GM18519 (cell line): ENCODE measurements at regions not wholly inside any gene's neighbourhood (a gene's known extent, or its start where the extent isn't known, plus 50 kb on each side); places are given as distances from the start of the nearest gene placed in this dataset.

Experiments
- ATAC-seq: cut with Tn5 transposase; IDR thresholded peaks from one replicate; pipeline ENCODE4 v1.9.1; 2021; ENCODE audit warnings: mild to moderate bottlenecking, moderate library complexity; ENCODE audit not compliant: unreplicated experiment, low FRiP score

DNA sequence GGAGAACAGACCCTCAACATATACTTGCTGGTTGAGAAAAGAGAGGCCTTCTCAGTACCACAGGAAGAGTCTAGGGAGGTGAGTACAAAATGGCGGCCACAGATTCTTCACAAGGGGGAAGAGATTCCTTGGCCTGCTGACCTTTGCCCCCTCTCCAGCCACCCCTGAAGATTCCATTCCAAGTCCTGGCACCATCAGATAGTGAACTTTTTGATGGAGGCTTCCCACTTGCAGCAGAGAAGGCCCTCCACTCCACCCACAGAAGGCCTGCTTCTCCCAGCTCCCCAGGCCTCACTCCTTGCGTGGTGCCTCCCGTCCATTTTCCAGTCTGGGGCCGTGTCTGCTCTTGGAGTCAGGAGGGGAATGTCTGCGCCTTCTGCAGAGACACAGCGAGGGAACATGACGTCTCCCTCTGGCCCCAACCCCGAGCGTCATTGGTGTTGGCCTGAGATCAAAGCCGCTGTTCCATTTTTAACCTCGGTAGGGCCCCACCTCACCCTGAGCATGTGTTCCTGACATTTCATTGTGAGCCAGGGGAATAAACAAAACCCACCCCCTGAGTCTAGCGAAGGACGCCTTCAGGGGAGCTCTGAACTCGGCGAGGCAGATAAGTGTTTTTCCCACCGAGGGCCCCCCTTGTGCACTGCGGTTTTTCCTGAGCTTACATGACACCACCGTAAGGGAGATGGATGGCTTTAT, 268.7 kb upstream of the TBX3 start:
- no peak for ATAC-seq

GRCh38 chr12:114949058-114949820, 265.3 kb upstream of the TBX3 start:
- ATAC-seq = no peak

- ATAC-seq = no peak
Observed at GRCh38 chr12:114945351-114945750, 261.4 kb upstream of the TBX3 start.

- ATAC-seq = no peak
Observed at GRCh38 chr12:114944736-114945135, 260.8 kb upstream of the TBX3 start.

GRCh38 chr12:114943601-114944000, 259.6 kb upstream of the TBX3 start:
- no peak for ATAC-seq

DNA sequence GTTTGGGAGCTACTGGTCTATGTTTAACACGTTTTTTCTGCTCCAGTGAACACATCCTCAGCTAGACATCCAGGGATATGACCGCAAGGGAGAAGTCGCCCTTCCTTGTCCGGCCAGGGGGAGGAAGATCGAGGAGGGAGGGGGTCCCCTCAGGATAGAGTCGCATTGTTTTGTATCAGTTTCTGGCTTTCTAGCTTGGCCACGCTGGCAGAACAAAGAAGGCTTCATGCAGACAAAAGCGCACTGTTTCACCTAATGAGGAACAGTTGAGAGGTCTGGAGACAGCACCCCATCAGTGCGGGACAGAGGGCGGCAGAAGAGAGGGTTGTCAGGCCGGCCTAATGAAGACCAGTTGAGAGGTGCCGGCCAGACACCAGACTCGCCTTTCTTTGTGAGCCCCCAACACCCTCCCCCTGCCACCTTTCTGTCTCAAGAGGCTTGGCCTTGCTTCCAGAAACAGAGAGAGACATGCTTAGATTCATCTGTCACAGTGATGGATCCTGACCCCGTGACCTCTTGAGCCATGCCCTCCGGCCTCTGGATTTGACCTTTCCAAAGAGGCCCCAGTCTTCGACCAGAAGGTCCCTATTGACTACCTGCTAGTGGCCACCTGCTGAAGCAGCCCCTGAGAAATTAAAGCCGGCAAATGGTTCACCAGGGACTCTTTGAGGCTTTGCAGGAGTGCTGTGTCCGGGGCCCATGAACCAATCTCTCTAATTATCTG, 254.7 kb upstream of the TBX3 start:
- no peak for ATAC-seq

DNA sequence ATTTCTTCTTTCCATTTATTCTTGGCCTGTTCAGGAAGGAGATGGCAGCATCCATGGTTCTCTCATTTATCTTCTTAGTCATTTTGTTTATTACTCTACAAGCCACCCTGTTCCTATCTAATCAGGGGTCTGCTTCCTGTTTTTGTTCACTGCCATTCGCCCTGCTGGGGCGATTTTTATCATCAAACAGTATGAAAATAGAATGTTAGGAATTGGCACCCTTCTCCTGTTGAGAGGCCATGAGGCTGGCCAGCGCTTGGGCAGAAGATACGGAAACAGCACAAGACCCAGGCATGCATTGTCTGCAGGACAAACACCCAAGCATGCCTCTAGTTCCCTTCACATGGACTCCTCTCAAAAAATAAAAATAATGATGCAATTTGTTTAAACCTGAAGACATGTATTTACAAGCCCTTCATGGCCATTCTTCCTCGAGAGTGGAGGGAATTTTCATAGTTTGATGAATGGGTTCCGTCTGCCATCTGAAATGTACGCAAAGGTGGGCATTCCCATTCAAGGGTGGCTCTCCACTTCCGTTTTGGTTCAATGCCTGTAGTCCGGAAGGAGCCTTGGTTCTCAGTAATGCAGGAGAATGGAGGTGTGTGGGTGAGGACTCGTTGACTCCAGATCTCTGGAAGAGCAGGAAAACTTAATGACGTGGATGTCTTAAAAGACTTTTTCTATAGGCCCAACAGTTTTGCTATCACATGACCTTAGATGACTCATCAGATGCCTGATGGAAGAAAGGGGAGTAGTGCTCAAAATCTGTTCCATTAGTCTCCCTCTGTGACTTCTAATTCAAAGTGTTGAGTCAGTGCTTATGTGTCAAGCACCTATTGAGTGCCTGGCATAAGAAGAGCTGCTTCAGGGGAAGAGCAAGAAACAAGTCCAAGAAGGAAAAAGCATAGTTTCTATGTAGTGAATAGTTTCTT, 252.4 kb upstream of the TBX3 start:
- no peak for ATAC-seq

- ATAC-seq = no peak
Observed at GRCh38 chr12:114935658-114936057, 251.7 kb upstream of the TBX3 start.

- ATAC-seq = no peak
Observed at GRCh38 chr12:114933428-114934160, 249.6 kb upstream of the TBX3 start.

- ATAC-seq = no peak
Observed at GRCh38 chr12:114932806-114933205, 248.8 kb upstream of the TBX3 start.

- no peak for ATAC-seq
Observed at GRCh38 chr12:114931025-114931424, 247.1 kb upstream of the TBX3 start.

DNA sequence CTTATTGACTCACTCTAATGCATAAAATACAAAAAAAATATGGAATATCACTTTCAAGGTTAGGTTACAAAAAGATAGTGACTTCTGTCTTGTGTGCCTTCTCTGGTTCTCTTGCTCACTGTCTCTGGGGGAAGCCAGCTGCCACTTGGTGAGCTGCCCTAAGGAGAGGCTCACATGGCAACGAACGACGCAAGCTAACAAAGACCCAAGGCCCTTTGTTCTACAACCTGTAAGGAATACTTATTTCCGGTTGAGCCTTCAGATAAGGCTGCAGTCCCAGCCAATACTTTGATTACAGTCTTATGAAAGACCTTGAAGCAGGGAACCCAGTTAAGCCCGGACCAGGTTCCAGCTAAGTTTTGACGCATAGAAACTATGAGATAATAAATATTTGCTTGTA, 242.4 kb upstream of the TBX3 start:
- ATAC-seq = no peak

DNA sequence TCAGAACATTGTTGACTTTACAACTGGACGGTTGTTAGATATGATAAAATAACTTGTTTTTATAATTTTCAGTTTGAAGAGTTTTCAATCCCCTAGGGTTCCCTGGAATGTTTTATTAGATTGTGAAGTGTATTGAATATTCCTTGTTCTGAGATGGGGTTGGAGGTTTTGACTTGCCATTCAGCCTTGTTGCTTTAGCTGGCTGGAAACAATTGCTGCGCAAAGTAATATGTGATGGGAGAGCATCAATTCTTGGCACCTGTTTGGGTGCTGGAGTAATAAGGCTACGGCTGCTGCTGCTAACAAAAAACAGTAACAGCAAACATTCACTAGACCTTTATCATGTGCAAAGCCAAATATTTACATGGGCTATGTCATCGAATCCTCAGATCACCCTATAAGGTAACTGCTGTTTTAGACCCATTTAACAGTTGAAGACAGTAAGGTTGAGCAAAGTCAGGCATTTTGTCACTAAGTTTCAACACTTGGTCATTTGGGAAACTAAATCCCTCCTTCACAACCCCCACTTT, 241.0 kb upstream of the TBX3 start:
- ATAC-seq = no peak

DNA sequence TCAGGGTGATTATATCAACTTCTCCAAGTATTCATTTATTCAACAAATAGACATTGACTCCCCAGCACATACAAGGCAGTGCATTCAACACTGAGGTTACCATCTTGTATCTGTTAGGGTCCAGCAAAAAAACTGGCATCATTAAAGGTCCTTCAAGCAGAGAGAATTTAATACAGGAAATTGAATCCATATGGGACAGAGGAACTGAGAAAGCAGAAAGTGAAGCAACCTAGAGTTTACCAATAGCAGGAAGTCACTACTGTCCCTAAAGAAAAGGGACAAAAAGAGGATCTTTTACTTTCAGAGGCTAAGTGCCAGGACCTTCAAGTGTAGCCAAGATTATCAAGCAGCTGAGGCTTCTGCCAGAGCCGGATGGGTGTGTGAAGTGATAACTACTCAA, 237.8 kb upstream of the TBX3 start:
- no peak for ATAC-seq

- ATAC-seq = no peak
Observed at GRCh38 chr12:114920771-114921554, 237.0 kb upstream of the TBX3 start.

- no peak for ATAC-seq
Observed at GRCh38 chr12:114919479-114919878, 235.5 kb upstream of the TBX3 start.

DNA sequence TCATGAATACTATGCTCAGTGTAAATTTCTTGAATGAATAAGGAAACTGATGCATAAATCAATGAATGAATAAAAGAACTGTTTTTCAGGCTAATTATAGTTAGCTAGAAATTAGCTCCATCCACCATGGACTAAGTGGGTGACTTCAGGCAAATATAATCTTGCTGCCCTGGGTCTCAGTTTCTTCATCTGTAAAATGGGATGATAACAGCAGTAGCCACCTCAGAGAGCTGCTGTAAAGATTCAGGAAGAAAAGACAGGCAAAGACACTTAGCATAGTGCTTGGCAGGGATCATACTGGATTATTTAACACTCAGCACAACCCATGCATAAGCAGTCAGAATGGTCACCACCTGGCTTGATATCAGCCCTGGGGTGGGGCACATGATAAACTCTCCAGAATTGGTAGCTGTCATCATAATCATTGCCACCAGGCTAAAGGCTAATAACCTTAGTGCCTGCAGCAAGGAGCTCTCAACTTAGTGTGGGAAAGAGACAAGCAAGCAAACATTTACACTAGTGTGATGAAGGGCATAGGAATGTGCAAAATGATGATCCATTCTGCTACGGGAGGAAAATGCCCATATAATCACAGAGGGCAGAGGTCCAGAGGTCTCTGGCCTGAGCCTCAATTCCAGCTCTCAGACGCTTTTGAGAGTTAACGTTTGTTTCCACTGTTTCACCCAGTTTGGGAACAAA, 234.7 kb upstream of the TBX3 start:
- no peak for ATAC-seq

GRCh38 chr12:114917953-114918352, 234.0 kb upstream of the TBX3 start:
- no peak for ATAC-seq
